ENCODE measurements at regions not wholly inside any gene's neighbourhood (a gene's known extent, or its start where the extent isn't known, plus 50 kb on each side); places are given as distances from the start of the nearest gene placed in this dataset.
"Not testable (repeated sequence)": the region's sequence is repeated elsewhere in the genome, so short reads cannot be mapped to it uniquely, and the experiment has no call there.

DNA sequence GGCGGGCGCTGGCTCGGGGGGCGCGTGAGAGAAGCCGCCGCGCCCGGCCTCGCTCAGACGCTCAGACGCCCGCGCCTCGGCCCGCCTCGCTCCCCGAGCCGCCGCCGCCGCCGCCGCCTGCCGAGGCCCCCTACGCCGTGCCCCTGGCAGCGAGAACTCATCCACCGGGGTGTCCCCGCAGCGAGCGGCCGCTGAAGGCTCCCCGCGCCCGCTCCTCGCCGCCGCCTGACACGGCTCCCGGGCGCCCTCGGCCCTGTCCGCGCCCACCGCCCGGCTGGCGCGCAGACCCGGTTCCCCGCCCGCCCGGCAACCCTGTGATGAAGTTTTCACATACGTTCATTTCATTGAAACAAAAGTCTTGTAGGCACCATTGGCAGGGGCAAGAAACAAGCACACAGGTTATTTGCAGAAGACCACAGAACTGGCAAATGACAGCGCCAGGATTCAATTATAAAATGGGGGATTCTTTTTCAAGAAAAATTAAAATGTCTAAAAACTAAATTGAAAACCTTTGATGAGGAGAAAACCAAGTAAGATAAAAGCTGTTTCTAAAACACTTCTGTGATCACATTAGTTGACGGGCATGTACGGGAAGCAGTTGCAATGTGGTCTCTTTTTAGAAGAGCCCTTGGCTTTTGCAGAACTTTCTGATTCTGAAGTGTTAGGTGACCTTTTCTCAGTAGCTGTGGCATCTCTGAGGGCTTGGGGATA, 50.5 kb upstream of the TUBA3D start:
- peak; percentile 48 for DNase-seq

- not testable (repeated sequence) for DNase-seq
Measured at GRCh38 chr2:131424605-131425114, 51.3 kb upstream of the TUBA3D start.

DNA sequence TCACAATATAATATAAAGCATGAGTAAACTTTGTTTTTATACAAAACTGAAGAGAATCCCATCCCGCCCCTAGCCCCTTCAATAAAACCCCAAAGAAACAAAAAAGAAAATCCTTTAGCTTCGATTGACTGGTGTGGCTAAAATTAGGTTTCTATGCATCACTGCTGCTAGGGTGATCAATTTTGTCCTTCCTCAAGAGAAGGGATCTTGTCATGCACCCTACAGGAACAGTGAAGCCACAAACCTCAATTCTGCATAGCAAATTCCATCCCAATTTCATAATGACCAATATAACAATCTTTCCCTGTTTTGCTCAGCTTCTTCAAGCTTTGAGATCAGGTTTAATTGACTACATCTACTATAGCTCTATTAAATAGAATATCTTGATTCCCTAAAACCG, 55.2 kb upstream of the TUBA3D start:
- DNase-seq: not testable (repeated sequence)

- no peak for DNase-seq
Measured at GRCh38 chr2:131419441-131419840, 55.5 kb upstream of the RAB6D start.

DNA sequence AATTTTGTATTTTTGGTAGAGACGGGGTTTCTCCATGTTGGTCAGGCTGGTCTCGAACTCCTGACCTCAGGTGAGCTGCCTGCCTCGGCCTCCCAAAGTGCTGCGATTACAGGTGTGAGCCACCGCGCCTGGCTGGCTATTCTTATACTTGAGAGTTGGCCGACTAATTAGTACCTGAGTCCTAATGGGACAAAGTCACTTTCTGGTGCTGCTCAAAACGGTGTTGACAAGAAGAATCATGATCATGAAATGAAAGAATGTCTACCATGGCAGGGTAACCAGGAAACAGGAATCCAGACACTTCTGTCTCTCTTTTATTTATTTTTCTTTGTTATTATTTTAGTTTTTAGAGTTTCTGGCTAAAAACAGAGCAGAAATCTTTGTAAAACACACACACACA, 54.7 kb upstream of the RAB6D start:
- DNase-seq: no peak

DNA sequence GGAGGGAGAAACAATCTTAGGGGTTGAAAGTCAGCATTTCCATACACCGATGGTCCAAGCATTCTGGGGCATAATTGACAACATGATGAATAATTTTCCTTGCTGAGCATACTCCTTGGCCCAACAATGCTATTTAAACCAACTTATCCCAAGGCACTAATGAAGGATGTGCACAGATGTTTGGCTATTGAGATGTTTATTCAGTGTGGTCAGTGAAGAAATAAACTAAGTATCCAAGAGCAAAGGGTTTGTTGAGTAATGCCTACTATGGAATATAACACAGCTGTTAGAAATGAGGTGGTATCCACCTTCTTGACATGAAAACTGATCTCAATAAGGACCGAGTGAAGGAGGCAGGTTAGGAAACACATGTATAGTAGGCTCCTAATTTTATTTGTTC, 53.9 kb upstream of the RAB6D start:
- no peak for DNase-seq

DNA sequence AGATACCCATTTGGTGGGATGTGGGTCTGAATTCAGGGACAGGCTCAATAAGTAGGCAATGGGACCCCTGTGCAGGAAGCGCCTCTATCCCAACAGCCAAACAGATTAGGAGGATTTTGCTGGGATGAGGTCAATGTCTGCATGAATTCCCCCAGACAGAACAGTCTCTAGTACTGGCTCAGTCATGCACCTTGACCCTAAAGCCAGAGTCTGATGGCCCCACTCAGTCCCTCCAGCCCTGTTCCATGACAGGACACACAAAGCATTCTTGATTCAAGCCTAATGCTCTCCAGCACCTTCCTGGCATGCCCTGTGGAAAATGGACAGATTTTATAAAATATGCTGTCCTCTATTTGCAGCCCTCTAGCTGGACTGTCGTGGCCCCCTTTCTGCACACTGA, 49.8 kb upstream of the RAB6D start:
- no peak for DNase-seq
